ENCODE measurements at regions not wholly inside any gene's neighbourhood (a gene's known extent, or its start where the extent isn't known, plus 50 kb on each side); places are given as distances from the start of the nearest gene placed in this dataset.

DNA sequence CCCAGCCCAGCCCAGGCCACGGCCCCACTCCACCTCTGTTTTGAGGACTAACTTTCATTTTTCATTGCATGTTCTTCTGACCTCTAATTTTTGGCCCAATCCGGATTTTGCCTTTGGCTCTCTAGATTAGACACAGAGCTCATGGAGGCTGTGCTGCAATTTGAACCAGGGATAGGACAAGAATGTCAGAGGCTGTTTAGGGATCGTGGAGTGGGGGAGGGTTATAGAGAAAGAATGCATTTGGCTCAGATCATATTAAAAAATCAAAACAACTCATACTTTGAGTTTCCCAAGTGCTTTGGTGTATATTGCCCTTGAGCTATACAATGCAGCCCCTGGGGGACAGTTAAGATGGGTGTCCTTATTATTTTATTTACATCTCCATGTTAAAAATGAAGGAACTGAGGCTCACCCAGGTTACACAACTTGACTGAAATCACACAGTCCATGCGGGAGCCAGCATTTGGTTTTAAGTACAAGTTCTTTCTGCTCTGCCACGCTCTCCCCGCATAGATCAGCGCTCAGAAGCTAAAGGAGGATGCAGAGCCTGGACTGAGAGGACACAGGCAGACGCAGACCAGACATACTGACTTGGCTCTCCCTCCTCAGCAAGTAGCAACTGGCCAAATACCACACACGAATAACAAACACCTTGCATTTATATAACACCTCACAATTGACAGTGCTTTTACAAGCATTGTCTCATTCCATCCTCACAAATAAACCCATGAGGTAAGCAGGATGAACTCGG is 126.4 kb upstream of the RAI14 start:
- DNase-seq: no peak
- no peaks in the 10 kb centered on the region for H3K4me1 ChIP-seq (ENCODE audit: control insufficient read depth in 3 of 3, insufficient read depth in 2 of 3, low read depth in 1 of 3, low read length in 2 of 3)
- FAIRE-seq: no peak
- peaks cover 0 to 4% of the 10 kb centered on the region in 2 donors for H3K9me3 ChIP-seq (ENCODE audit: control insufficient read depth in 2 of 2, insufficient read depth in 1 of 2, low read depth in 1 of 2, low read length in 1 of 2)
- H3K4me3 ChIP-seq (ENCODE audit: low read depth in 1 of 3, low read length in 3 of 3): no peak overlapping the region
- WGBS, 3 donors: 82 to 87% (median 83%) methylated on average over 10 of the region's 10 CpGs
- no peaks in the 10 kb centered on the region for H3K36me3 ChIP-seq (ENCODE audit: control insufficient read depth in 3 of 3, insufficient read depth in 2 of 3, low read depth in 1 of 3, low read length in 3 of 3)
- H3K27ac ChIP-seq (ENCODE audit: low read depth in 1 of 3, low read length in 2 of 3): no peak overlapping the region
- no peaks in the 10 kb centered on the region for H3K27me3 ChIP-seq (ENCODE audit: control insufficient read depth in 3 of 3, insufficient read depth in 3 of 3, low read length in 3 of 3)

DNA sequence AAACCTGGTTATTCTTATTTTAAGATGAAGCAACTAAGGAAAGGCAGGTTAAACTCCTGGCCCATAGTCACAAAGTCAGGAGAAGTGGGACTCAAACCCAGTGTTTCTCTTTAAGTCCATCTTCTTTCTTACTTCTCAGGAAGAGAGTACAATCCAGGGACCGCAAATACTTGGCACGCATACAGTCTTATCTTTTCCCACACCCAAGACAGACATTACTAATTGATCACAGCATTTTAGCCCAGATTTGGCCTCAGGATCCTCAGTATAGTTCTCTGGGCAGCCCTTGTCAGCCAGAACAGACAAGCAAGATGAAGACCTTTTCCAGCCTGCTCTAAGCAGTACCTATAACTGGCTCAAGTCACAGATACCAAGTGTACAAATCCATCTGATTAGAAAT is 125.5 kb upstream of the RAI14 start:
- Histone ChIP-seq H3K4me1 (ENCODE audit: control insufficient read depth in 3 of 3, insufficient read depth in 2 of 3, low read depth in 1 of 3, low read length in 2 of 3) (no peaks in the 10 kb centered on the region), H3K4me3 (ENCODE audit: low read depth in 1 of 3, low read length in 3 of 3) (no peak overlapping the region), H3K9me3 (ENCODE audit: control insufficient read depth in 2 of 2, insufficient read depth in 1 of 2, low read depth in 1 of 2, low read length in 1 of 2) (peaks cover 0 to 4% of the 10 kb centered on the region in 2 donors), H3K27ac (ENCODE audit: low read depth in 1 of 3, low read length in 2 of 3) (no peak overlapping the region), H3K27me3 (ENCODE audit: control insufficient read depth in 3 of 3, insufficient read depth in 3 of 3, low read length in 3 of 3) (no peaks in the 10 kb centered on the region), H3K36me3 (ENCODE audit: control insufficient read depth in 3 of 3, insufficient read depth in 2 of 3, low read depth in 1 of 3, low read length in 3 of 3) (no peaks in the 10 kb centered on the region)
- 13 to 53% (median 38%) methylated on average over 2 of the region's 2 CpGs for WGBS, 3 donors
- FAIRE-seq (no peak), DNase-seq (peak in 1 of 2 donors; percentile 30)

DNA sequence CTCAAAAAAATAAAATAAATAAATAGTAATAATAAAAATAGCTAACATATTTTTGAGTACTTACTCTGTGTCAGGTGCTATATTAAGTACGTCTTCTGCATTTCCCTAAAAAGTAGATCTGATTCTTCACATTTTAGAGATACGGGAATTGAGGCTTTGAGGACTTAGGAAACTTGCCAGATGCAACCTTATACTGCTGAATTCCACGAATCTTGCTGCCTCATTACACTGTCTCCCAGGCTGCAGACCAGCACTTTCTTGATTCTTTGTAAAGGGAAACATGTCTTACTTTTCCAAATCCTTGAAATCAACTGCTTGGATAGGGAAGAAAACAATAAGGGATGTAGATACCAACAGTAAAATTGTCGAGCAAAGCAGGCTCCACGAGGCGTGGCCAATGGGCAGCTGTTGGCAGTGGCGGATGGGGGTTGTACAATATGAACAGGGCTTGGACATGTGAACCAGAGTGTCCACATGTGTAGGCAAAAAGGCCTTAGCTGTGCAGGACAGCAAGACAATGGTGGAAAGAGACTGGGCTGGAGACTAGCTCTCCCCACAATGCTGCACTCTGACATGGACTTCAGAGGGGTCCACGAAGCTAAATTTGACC is 124.3 kb upstream of the RAI14 start:
- no peak overlapping the region for H3K27ac ChIP-seq (ENCODE audit: low read depth in 1 of 3, low read length in 2 of 3)
- no peak overlapping the region for H3K4me3 ChIP-seq (ENCODE audit: low read depth in 1 of 3, low read length in 3 of 3)
- no peaks in the 10 kb centered on the region for H3K36me3 ChIP-seq (ENCODE audit: control insufficient read depth in 3 of 3, insufficient read depth in 2 of 3, low read depth in 1 of 3, low read length in 3 of 3)
- WGBS, 3 donors: 65 to 72% (median 67%) methylated on average over 8 of the region's 8 CpGs
- no peaks in the 10 kb centered on the region for H3K27me3 ChIP-seq (ENCODE audit: control insufficient read depth in 3 of 3, insufficient read depth in 3 of 3, low read length in 3 of 3)
- DNase-seq: no peak
- no peak for FAIRE-seq
- H3K9me3 ChIP-seq (ENCODE audit: control insufficient read depth in 2 of 2, insufficient read depth in 1 of 2, low read depth in 1 of 2, low read length in 1 of 2): peaks cover 0 to 4% of the 10 kb centered on the region in 2 donors
- H3K4me1 ChIP-seq (ENCODE audit: control insufficient read depth in 3 of 3, insufficient read depth in 2 of 3, low read depth in 1 of 3, low read length in 2 of 3): no peaks in the 10 kb centered on the region

DNA sequence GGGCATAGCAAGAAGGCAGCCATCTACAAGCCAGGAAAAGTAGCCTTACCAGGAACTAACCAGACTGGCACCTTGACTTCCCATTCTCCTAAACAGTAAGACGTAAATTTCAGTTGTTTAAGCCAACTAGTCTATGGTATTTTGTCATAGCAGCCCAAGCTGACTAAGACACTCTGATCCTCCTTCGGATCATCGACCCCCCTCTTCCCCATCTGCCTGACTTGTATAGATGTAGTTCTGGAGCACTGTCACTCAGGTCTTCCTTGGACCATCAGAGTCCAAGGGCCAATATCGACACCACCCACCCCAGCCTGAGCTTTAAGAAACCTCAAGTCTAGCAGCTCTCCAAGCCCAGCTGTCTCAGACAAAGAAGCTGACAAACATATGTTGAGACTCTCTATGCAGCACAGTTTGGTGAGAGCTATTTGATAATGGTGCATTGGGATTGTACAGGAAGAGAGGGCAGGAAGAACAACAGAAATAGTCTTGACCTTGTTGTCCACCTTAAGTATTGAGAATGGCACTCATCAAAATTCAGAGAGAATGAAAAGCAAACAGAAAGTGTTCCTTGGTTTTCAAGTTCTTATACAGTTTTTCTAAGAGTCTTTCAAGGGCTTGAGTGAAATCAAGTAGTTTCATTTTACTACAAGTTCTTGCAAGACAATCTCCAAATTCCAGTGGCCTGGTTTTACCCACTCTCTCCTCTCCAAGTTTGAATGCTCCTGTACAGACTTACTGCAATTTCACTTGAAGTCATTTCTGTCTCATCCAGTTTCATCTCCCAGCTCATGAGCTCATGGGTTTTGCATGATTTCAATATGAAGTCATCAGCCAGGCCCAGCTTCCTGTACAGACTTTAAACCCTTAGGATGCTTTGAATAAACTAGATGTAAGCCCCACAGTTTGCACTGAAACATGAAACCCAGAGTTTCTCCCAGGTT is 122.3 kb upstream of the RAI14 start:
- Histone ChIP-seq H3K4me3 (ENCODE audit: low read depth in 1 of 3, low read length in 3 of 3) (no peak overlapping the region), H3K9me3 (ENCODE audit: control insufficient read depth in 2 of 2, insufficient read depth in 1 of 2, low read depth in 1 of 2, low read length in 1 of 2) (peaks cover 0 to 4% of the 10 kb centered on the region in 2 donors), H3K4me1 (ENCODE audit: control insufficient read depth in 3 of 3, insufficient read depth in 2 of 3, low read depth in 1 of 3, low read length in 2 of 3) (no peaks in the 10 kb centered on the region), H3K27ac (ENCODE audit: low read depth in 1 of 3, low read length in 2 of 3) (no peak overlapping the region), H3K27me3 (ENCODE audit: control insufficient read depth in 3 of 3, insufficient read depth in 3 of 3, low read length in 3 of 3) (no peaks in the 10 kb centered on the region), H3K36me3 (ENCODE audit: control insufficient read depth in 3 of 3, insufficient read depth in 2 of 3, low read depth in 1 of 3, low read length in 3 of 3) (no peaks in the 10 kb centered on the region)
- no peak for DNase-seq
- no peak for FAIRE-seq
- WGBS, 3 donors: 42 to 74% (median 56%) methylated on average over 4 of the region's 4 CpGs

DNA sequence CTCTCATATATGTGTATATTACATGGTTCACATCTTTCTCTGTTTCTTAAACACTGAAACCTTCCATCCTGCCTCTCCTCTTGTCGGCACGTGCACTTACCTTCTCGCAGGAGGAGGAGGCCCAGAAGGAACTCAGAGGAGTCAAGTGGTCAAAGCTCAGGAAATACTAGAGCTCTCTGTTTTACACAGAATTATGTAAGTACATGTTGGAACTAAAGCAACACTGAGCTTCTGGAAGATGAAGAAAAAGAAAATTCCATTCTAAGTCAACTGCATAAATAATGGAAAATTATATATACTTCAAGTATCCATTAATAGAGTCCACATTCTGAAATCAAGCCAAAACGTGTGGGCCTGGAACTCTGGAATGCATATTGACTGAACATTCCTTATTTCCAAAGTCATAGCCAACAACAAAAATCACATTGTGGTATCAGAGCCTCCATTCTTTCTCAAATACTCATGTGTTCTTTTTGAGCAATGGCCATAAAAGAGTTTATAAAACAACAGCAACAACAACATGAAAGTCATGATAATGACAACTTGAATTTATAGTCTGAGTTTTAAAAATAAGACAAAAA is 121.5 kb upstream of the RAI14 start:
- Histone ChIP-seq H3K27me3 (ENCODE audit: control insufficient read depth in 3 of 3, insufficient read depth in 3 of 3, low read length in 3 of 3) (no peaks in the 10 kb centered on the region), H3K4me1 (ENCODE audit: control insufficient read depth in 3 of 3, insufficient read depth in 2 of 3, low read depth in 1 of 3, low read length in 2 of 3) (no peaks in the 10 kb centered on the region), H3K27ac (ENCODE audit: low read depth in 1 of 3, low read length in 2 of 3) (no peak overlapping the region), H3K9me3 (ENCODE audit: control insufficient read depth in 2 of 2, insufficient read depth in 1 of 2, low read depth in 1 of 2, low read length in 1 of 2) (peaks cover 0 to 4% of the 10 kb centered on the region in 2 donors), H3K4me3 (ENCODE audit: low read depth in 1 of 3, low read length in 3 of 3) (no peak overlapping the region), H3K36me3 (ENCODE audit: control insufficient read depth in 3 of 3, insufficient read depth in 2 of 3, low read depth in 1 of 3, low read length in 3 of 3) (no peaks in the 10 kb centered on the region)
- FAIRE-seq: no peak
- 74 to 86% (median 77%) methylated on average over 4 of the region's 4 CpGs for WGBS, 3 donors
- no peak for DNase-seq

DNA sequence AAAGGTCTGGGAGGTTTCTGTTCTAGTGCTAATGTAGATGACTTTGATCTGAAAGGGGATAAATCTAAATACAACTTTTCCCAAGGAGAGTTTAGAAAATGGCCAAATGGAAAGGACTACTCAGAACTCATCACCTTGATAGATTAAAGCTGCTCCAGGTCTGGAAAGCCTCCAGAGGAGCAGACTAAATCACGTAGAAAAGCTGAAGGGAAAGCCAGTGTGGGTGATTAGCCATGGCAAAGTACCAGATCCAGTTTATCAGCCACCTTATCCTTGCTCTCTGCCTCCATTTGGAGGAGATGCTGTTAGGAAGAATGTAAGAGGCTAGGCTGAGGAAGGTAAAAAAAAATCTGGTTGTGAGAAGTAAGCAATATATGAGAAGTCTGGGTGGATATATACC is 120.7 kb upstream of the RAI14 start:
- H3K4me1 ChIP-seq (ENCODE audit: control insufficient read depth in 3 of 3, insufficient read depth in 2 of 3, low read depth in 1 of 3, low read length in 2 of 3): no peaks in the 10 kb centered on the region
- DNase-seq (no peak), FAIRE-seq (no peak)
- WGBS, 3 donors: 42 to 73% (median 46%) methylated on average over 1 of the region's 1 CpG
- H3K27me3 ChIP-seq (ENCODE audit: control insufficient read depth in 3 of 3, insufficient read depth in 3 of 3, low read length in 3 of 3): no peaks in the 10 kb centered on the region
- no peaks in the 10 kb centered on the region for H3K36me3 ChIP-seq (ENCODE audit: control insufficient read depth in 3 of 3, insufficient read depth in 2 of 3, low read depth in 1 of 3, low read length in 3 of 3)
- H3K4me3 ChIP-seq (ENCODE audit: low read depth in 1 of 3, low read length in 3 of 3): no peak overlapping the region
- H3K27ac ChIP-seq (ENCODE audit: low read depth in 1 of 3, low read length in 2 of 3): no peak overlapping the region
- H3K9me3 ChIP-seq (ENCODE audit: control insufficient read depth in 2 of 2, insufficient read depth in 1 of 2, low read depth in 1 of 2, low read length in 1 of 2): peaks cover 0 to 3% of the 10 kb centered on the region in 2 donors

DNA sequence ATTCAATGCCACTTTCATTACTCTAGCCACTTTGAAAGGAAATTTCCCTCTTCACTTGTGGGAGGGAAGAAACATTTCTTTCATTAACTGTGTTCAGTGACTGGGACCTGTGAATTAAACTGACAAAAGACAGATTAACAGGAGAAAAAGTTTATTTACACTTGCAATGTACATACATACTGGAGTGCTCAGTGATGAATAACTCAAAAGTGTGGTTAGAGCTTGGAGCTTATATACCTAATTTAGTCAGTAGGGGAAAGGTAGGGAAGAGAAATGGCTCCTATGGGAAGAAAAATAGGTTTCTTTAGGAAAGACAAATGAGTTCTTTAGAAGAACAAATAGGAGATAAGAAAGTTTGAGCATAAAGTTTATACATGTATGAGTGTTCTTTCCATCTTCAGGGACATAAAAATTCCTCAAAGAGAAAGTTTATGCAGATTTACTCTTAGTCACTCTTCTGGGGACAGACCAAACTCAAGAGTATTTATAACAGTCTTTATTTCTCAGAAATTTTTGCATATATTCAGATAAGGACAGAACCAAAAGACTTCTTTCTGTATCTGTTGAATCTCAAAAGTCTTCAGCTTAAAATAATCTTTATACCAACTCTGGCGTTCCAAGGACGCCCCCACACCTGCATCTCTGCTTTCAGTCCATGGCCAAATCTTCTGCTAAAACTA is 120.0 kb upstream of the RAI14 start:
- no peaks in the 10 kb centered on the region for H3K27me3 ChIP-seq (ENCODE audit: control insufficient read depth in 3 of 3, insufficient read depth in 3 of 3, low read length in 3 of 3)
- no peak overlapping the region for H3K27ac ChIP-seq (ENCODE audit: low read depth in 1 of 3, low read length in 2 of 3)
- H3K9me3 ChIP-seq (ENCODE audit: control insufficient read depth in 2 of 2, insufficient read depth in 1 of 2, low read depth in 1 of 2, low read length in 1 of 2): no peaks in the 10 kb centered on the region
- no peaks in the 10 kb centered on the region for H3K36me3 ChIP-seq (ENCODE audit: control insufficient read depth in 3 of 3, insufficient read depth in 2 of 3, low read depth in 1 of 3, low read length in 3 of 3)
- DNase-seq: no peak
- H3K4me3 ChIP-seq (ENCODE audit: low read depth in 1 of 3, low read length in 3 of 3): no peak overlapping the region
- FAIRE-seq: no peak
- H3K4me1 ChIP-seq (ENCODE audit: control insufficient read depth in 3 of 3, insufficient read depth in 2 of 3, low read depth in 1 of 3, low read length in 2 of 3): no peaks in the 10 kb centered on the region
- WGBS, 3 donors: 67 to 87% (median 68%) methylated on average over 2 of the region's 2 CpGs

DNA sequence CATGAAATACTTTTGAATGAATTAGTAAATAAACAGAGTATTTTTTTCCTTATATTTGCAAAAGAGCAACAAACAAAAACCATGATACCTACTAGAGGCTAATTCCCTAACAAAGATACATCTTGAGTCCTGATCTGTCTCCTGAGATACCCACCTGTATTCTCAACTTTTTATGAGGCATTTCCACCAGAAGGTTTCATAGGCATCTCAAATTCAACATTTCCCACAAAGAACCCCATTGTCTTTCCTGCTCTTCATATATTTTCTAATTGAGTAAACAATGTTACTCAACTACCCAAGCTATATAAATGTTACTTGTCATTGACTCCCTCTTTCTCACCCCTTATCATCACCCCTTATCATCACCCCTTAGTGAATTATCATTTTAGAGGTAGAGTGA is 119.4 kb upstream of the RAI14 start:
- H3K27ac ChIP-seq (ENCODE audit: low read depth in 1 of 3, low read length in 2 of 3): no peak overlapping the region
- no peaks in the 10 kb centered on the region for H3K27me3 ChIP-seq (ENCODE audit: control insufficient read depth in 3 of 3, insufficient read depth in 3 of 3, low read length in 3 of 3)
- no peaks in the 10 kb centered on the region for H3K36me3 ChIP-seq (ENCODE audit: control insufficient read depth in 3 of 3, insufficient read depth in 2 of 3, low read depth in 1 of 3, low read length in 3 of 3)
- H3K4me3 ChIP-seq (ENCODE audit: low read depth in 1 of 3, low read length in 3 of 3): no peak overlapping the region
- no peak for DNase-seq
- FAIRE-seq: no peak
- peaks cover 0 to 4% of the 10 kb centered on the region in 2 donors for H3K9me3 ChIP-seq (ENCODE audit: control insufficient read depth in 2 of 2, insufficient read depth in 1 of 2, low read depth in 1 of 2, low read length in 1 of 2)
- H3K4me1 ChIP-seq (ENCODE audit: control insufficient read depth in 3 of 3, insufficient read depth in 2 of 3, low read depth in 1 of 3, low read length in 2 of 3): no peaks in the 10 kb centered on the region

Data from small intestine (tissue), 7 donors.